ENCODE measurements at regions not wholly inside any gene's neighbourhood (a gene's known extent, or its start where the extent isn't known, plus 50 kb on each side); places are given as distances from the start of the nearest gene placed in this dataset.
A peak's percentile ranks its signal among the peaks of the same experiment; 100 is the strongest.

DNA sequence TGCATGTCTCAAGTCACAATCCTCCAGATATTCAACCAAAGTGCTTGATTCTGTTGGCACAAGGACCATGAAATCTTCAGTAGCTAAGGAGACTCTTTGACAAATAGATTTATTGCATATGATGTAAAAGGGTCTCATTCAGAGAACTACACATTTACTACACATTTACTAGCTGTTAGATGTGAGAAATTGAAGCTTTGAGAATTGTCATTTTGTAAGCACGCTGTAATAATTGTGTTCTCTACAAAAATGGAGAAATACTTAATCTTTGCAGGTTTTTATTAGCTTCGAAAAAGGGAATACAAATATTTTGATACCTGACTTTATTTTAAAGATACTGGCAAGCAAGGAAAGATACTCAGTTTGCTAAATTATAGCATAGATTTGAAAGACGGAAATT is 70.2 kb upstream of the CHD2 start:
- Histone ChIP-seq H3K36me3 (replicated peaks) (no peaks in the 10 kb centered on the region), H3K27ac (no peak overlapping the region), H3K27me3 (replicated peaks) (no peaks in the 10 kb centered on the region), H3K4me3 (ENCODE audit: low read depth, low read length) (no peak overlapping the region)
- no peak for DNase-seq
- in situ Hi-C loops (cut with HindIII; ENCODE audit: low pct_ligation_motif_present, low sequenced_read_pairs) = no loop called here
- TF ChIP-seq, protein P1, sequence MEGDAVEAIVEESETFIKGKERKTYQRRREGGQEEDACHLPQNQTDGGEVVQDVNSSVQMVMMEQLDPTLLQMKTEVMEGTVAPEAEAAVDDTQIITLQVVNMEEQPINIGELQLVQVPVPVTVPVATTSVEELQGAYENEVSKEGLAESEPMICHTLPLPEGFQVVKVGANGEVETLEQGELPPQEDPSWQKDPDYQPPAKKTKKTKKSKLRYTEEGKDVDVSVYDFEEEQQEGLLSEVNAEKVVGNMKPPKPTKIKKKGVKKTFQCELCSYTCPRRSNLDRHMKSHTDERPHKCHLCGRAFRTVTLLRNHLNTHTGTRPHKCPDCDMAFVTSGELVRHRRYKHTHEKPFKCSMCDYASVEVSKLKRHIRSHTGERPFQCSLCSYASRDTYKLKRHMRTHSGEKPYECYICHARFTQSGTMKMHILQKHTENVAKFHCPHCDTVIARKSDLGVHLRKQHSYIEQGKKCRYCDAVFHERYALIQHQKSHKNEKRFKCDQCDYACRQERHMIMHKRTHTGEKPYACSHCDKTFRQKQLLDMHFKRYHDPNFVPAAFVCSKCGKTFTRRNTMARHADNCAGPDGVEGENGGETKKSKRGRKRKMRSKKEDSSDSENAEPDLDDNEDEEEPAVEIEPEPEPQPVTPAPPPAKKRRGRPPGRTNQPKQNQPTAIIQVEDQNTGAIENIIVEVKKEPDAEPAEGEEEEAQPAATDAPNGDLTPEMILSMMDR (IDR thresholded peaks at IDR 0.05; ENCODE audit: low read depth, low read length, missing control alignments) = no peak

DNA sequence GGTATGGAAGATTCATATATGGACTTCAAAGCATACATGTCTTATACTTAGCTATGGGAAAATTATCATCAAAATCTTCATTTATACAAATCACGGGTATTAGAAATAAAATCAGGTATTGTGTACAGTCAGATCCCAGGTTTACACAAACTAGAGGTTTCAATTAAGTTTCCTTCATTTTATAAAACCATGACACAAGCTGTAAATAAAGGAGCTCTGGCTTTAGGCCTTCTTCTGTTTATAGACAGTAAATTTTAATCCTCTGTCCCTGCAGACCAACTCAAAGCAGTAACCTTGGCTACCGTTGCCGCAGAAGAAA is 68.8 kb upstream of the CHD2 start:
- Histone ChIP-seq H3K36me3 (replicated peaks) (no peaks in the 10 kb centered on the region), H3K27ac (peak overlapping the region; percentile 55), H3K4me3 (ENCODE audit: low read depth, low read length) (no peak overlapping the region), H3K27me3 (replicated peaks) (no peaks in the 10 kb centered on the region)
- TF ChIP-seq, protein P1 (IDR thresholded peaks at IDR 0.05; ENCODE audit: low read depth, low read length, missing control alignments) = no peak
- in situ Hi-C loops (cut with HindIII; ENCODE audit: low pct_ligation_motif_present, low sequenced_read_pairs) = no loop called here
- no peak for DNase-seq

DNA sequence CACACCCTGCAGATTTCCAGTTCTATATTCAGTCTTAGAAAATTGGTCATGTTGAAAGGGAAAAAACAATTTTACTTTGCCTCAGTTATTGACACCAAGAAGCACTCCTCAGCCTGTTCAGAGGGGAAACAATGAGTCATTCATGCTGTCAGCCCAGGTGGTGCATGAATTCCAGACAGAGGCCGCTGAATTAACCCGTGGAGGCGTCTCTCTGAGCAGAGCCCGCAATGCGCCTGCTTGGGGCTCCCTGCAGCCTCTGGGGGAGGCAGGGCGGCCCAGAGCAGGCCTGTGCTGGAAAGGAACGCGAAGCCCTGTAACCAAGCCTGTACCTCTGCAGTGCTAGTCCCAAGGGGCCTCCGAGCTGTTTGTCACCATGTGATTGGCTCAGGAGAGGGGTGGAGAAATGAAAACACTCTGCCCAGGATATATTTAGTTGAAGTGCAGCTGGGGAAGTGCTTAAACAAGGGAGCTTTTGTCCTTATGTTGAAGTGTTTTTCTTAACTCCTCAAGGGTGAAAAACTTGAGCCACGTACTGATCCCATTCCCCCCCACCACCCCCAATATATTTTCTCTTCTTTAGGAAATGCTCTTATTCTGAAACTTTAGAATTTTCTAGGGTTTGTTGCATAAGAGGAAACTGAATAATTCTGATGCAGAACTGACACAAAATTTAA is 68.3 kb upstream of the CHD2 start:
- peak overlapping the region; percentile 55 for H3K27ac ChIP-seq
- peak; percentile 93 for DNase-seq
- no peaks in the 10 kb centered on the region for H3K36me3 ChIP-seq (replicated peaks)
- no peak overlapping the region for H3K4me3 ChIP-seq (ENCODE audit: low read depth, low read length)
- no peaks in the 10 kb centered on the region for H3K27me3 ChIP-seq (replicated peaks)
- TF ChIP-seq, protein P1 (IDR thresholded peaks at IDR 0.05; ENCODE audit: low read depth, low read length, missing control alignments) = no peak
- in situ Hi-C loops (cut with HindIII; ENCODE audit: low pct_ligation_motif_present, low sequenced_read_pairs) = no loop called here

DNA sequence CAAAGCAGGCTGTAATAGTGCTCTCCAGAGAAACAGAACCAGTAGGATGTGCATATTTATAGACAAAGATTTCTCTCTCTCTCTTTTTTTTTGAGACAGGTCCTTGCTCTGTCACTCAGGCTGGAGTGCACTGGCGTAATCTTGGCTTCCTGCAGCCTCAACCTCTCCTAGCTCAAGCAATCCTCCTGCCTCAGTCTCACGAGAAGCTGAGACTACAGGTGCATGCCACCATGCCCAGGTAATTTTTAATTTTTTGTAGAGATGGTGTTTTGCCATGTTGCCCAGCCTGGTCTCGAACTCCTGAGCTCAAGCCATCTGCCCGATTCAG is 67.1 kb upstream of the CHD2 start:
- no peak for DNase-seq
- H3K27me3 ChIP-seq (replicated peaks) = no peaks in the 10 kb centered on the region

DNA sequence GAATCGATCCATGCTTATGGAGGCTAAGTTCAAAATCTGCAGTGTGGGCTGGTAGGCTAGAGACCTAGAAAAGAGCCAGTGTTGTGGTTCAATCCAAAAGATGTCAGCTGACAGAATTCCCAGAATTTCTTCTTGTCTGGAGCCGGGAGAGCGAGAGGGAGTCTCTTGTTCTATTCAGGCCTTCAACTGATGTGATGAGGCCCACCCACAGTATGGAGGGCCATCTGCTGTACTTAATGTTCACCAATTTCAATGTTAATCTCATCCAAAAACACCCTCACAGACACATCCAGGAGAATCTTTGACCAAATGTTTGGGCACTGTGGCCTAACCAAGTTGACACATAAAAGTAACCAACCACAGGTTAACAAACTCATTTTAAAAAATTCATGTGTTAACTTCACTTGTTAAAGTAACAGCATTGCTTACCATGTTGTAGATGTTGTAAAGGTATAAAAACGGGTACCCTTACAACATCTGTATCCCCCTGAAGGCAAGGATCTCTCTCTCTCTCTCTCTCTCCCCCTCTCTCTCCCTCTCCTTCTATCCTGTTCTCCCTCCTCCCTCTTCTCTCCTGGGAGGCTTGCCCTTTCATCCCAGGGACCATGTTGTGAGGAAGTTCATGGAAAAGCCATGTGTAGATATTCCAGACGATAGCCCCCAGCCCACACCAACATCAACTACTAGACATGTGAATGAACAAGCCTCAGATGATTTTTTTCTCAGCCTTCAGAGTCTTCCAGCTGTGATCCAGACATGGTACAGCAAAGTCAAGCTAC is 66.4 kb upstream of the CHD2 start:
- TF ChIP-seq, protein P1 (IDR thresholded peaks at IDR 0.05; ENCODE audit: low read depth, low read length, missing control alignments) = no peak
- Histone ChIP-seq H3K27ac (no peak overlapping the region), H3K4me3 (ENCODE audit: low read depth, low read length) (no peak overlapping the region), H3K27me3 (replicated peaks) (no peaks in the 10 kb centered on the region), H3K36me3 (replicated peaks) (no peaks in the 10 kb centered on the region)
- no peak for DNase-seq
- in situ Hi-C loops (cut with HindIII; ENCODE audit: low pct_ligation_motif_present, low sequenced_read_pairs) = no loop called here

More for the DNA sequence above, 67.1 kb upstream of the CHD2 start:
- TF ChIP-seq, protein P1 (IDR thresholded peaks at IDR 0.05; ENCODE audit: low read depth, low read length, missing control alignments) = no peak
- in situ Hi-C loops (cut with HindIII; ENCODE audit: low pct_ligation_motif_present, low sequenced_read_pairs) = no loop called here
- Histone ChIP-seq H3K4me3 (ENCODE audit: low read depth, low read length) (no peak overlapping the region), H3K27ac (no peak overlapping the region), H3K36me3 (replicated peaks) (no peaks in the 10 kb centered on the region)

Data from brain microvascular endothelial cell (primary cell).